ENCODE measurements at regions not wholly inside any gene's neighbourhood (a gene's known extent, or its start where the extent isn't known, plus 50 kb on each side); places are given as distances from the start of the nearest gene placed in this dataset.
"Not testable (repeated sequence)": the region's sequence is repeated elsewhere in the genome, so short reads cannot be mapped to it uniquely, and the experiment has no call there.

DNA sequence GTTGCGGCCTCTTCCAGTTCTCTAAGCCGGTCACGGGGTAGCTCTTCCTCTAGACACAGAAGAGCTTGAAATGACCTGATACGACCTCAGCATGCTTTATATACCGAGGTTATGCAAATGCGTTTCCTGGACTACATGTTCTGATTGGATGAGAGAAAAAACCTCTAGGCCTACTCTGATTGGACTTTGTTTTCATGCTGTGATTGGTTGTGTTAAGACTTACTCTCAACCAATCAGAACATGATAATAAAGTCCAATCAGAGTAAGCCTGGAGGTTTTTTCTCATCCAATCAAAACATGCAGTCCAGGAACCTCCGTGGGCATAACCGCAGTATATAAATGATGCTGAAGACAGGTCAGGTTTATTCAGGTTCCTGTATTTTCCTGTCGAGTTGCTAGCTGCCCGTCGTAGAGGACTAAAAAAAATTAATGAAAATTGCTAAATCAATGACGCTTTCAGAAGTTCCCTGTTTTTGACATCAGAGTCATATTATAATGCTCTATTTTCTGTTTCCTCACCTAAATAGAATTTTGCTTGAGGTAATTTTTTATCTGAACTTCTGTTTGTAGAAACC is 177.4 kb downstream of the POTEB3 start:
- ATAC-seq (no peak), DNase-seq (ENCODE audit: low spot score) (no peak)

DNA sequence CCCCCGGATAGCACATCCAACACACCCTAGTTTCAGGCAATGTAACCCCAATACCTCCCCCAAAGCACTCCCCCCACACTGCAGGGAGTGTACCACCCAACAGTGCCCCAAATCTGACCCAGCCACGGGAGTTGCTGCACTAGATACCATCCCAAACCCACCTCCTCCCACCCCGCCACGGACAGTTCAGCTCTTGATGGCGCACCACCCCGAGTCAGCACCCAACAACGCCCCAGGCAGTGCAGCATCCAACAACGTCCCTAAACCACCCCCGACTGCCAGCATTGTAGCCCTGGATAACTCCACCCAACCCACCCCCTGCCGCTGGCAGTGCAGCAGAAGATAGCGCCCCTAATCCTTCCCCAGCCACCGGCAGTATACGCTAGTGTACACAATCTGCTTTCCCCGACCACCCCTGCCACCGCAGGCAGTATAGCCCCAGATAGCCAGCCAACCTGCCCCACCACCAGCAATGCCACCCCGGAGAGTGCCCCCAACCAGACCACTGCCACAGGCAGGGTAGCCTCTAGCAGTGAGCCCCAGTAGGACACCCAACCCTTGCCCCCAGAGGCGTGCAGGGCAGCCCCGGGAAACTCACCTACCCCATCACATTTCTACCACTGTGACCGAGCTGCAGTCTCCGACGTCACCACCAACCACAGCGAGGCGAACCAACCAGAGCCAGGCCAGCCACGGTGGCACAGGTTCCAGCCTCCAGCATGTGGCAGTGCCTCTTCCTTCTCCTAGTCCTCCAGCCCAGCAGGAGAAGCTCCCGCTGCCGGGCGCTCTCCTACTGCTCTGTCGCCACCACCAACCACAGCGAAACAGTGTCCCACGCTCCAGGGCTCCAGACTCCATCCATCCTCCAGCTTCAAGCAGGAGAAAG is 178.1 kb downstream of the POTEB3 start:
- peak; percentile 27 for ATAC-seq
- peak; percentile 50 for DNase-seq (ENCODE audit: low spot score)

DNA sequence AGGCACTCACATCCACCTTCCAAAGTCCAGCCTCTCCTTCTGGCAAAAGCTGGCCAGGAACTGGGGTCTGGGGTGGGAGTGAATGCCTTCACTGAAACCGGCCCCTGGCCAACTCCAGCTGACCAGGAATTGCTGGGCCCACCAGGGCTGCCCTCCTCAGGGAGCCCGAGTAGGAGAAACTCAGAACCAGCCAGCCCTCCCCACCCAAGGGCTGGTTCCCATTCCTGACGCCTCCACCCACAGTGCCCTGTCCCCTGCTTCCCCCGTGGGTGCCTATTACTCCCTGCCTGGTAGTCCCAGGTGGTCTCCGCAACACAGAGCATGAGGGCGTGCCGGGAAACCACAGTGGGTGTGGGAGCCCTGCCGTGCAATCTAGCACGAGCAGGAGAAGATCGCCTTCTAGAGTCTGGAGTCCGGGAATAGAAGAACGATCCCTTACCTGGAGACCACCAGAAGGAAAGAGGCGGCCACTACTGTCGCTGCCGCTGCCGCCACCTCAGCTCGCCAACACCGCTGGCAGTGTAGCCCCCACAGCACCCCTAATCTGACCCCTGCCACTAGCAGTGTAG is 178.8 kb downstream of the POTEB3 start:
- ATAC-seq (no peak), DNase-seq (ENCODE audit: low spot score) (peak; percentile 49)

DNA sequence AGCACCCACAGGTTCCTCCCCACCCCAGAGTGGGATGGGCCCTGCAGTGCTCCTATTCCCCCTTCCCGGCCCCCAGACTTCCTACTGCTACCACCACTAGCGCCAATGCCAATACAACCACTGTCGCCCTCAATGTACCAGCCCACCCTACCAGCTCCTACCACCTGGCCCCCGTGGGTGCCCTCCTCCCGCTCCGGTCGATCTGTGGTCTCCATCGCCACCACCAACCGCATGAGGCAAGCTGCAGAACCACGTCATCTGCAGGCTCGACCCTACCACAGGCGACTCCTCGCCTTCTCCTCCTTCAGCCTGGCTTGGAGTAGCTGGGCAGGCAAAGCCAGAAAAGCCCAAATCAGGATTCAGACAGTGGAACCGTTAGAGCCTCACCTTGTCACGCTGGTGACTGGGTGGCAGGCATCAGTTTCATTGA is 179.3 kb downstream of the POTEB3 start:
- DNase-seq (ENCODE audit: low spot score) (no peak), ATAC-seq (no peak)

DNA sequence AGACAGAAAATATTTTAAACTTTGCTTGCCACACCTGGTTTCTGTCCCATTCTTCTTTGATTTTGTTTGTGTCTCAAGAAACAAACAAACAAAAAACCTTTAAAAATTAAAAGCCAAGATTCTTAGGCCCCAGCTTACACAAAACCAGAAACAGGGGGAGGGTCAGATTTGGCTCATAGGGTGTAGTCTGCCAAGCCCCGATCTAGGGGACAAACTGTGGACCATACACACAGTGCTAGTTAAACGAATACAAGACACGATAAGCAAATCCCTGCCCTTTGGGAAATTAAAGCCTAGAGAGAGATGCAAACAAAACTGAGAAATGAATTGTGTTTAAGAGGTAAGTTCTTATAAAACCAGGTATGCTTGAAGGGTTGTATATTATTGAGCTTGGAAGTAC is 181.7 kb downstream of the POTEB3 start:
- DNase-seq (ENCODE audit: low spot score); ATAC-seq: not testable (repeated sequence)

DNA sequence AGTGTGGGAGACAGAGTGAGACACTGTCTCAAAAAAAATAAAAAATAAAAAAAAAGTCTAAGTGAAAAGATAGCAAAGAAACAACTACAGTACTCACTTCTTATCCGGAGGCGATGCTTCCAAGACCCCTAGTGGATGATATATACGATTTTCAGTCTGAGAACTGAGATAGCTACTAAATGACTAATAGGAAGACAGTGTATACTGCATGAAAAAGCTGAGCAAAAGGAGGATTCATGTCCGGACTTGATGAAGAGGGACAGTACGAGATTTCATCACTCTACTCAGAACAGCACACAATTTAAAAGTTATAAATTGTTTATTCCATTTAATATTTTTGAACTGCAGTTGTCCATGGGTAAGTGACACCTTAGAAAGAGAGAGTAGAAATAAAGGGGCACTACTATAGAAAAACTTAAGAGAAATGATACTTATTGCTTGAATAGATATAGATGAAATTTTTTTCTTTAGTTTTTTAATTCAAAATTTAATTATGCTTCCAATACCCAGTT is 190.7 kb downstream of the POTEB3 start:
- DNase-seq (ENCODE audit: low spot score); ATAC-seq: not testable (repeated sequence)
